ENCODE measurements at regions not wholly inside any gene's neighbourhood (a gene's known extent, or its start where the extent isn't known, plus 50 kb on each side); places are given as distances from the start of the nearest gene placed in this dataset.

GRCh38 chrX:130498653-130499274, 97.0 kb downstream of the RBMX2 start:
- no peaks in the 10 kb centered on the region for H3K4me1 ChIP-seq (ENCODE audit: control insufficient read depth, extremely low read depth, insufficient read depth, low read length)
- no peaks in the 10 kb centered on the region for H3K9me1 ChIP-seq (replicated peaks; ENCODE audit: control insufficient read depth, extremely low read depth, insufficient read depth, low read length)
- CTCF ChIA-PET, result no interaction called here
- POLR2A ChIA-PET, result no interaction called here
- no peak overlapping the region for H3K4me3 ChIP-seq (replicated peaks in 1 of 3; ENCODE audit: insufficient read depth in 1 of 3, low read depth in 1 of 3, low read length in 3 of 3)
- no peak for DNase-seq (ENCODE audit: low read depth, low spot score)
- H3K27ac ChIP-seq (ENCODE audit: insufficient read depth, low read depth, low read length), result no peak overlapping the region
- dilution Hi-C loops (cut with MboI; ENCODE audit: extremely low pct_ligation_motif_present, low sequenced_read_pairs) (no loop called here), intact Hi-C loops (cut with micrococcal nuclease) (no loop called here)
- H3K79me2 ChIP-seq (ENCODE audit: control insufficient read depth, insufficient read depth, low read length), result no peaks in the 10 kb centered on the region
- no peak for FAIRE-seq
- H4K20me1 ChIP-seq (replicated peaks; ENCODE audit: control insufficient read depth, extremely low read depth, insufficient read depth, low read length), result no peaks in the 10 kb centered on the region
- no peaks in the 10 kb centered on the region for H3K27me3 ChIP-seq (ENCODE audit: control insufficient read depth in 2 of 2, insufficient read depth in 2 of 2, low read length in 2 of 2)
- no peak for TF ChIP-seq JUN (IDR thresholded peaks at IDR 0.05; ENCODE audit: borderline replicate concordance, insufficient read depth, insufficient read length, low read depth)
- no peak for TF ChIP-seq GATA2 (IDR thresholded peaks at IDR 0.05; ENCODE audit: insufficient read depth, insufficient read length, low read depth, low read length)
- no peak for TF ChIP-seq EZH2 (IDR thresholded peaks at IDR 0.05; ENCODE audit: borderline replicate concordance, low read depth, low read length, severe bottlenecking)
- TF ChIP-seq CTCF (IDR thresholded peaks at IDR 0.05; ENCODE audit: extremely low read depth in 1 of 2, insufficient read depth in 1 of 2, low read depth in 1 of 2, low read length in 2 of 2), result no peak
- no peak for TF ChIP-seq FOS (IDR thresholded peaks at IDR 0.05; ENCODE audit: borderline replicate concordance, insufficient read depth, low read length)
- TF ChIP-seq POLR2A (IDR thresholded peaks at IDR 0.05; ENCODE audit: low read depth, low read length), result no peak
- no peak for TF ChIP-seq MYC (IDR thresholded peaks at IDR 0.05; ENCODE audit: low read depth, low read length)
- TF ChIP-seq POLR2AphosphoS5 (IDR thresholded peaks at IDR 0.05; ENCODE audit: insufficient read depth, low read depth, low read length), result no peak
- no peak for TF ChIP-seq MAX (IDR thresholded peaks at IDR 0.05; ENCODE audit: insufficient read depth, insufficient read length)
- no peaks in the 10 kb centered on the region for H3K9me3 ChIP-seq (replicated peaks; ENCODE audit: control insufficient read depth, insufficient read depth, low read length)
- no peaks in the 10 kb centered on the region for H3K36me3 ChIP-seq (ENCODE audit: control insufficient read depth in 2 of 2, extremely low read depth in 1 of 2, insufficient read depth in 2 of 2, low read length in 2 of 2)
- no TSS peak for BruUV-seq (replicated peaks)
- no peak overlapping the region for H3K9ac ChIP-seq (replicated peaks; ENCODE audit: extremely low read depth, insufficient read depth, low read length)
- H2AFZ ChIP-seq (ENCODE audit: low read depth, low read length), result no peak overlapping the region
- no peak overlapping the region for H3K4me2 ChIP-seq (ENCODE audit: insufficient read depth, low read length)
